Mammary epithelial cell (primary cell): ENCODE measurements at regions not wholly inside any gene's neighbourhood (a gene's known extent, or its start where the extent isn't known, plus 50 kb on each side); places are given as distances from the start of the nearest gene placed in this dataset.

Experiments used
- CTCF ChIP-seq, 2 donors: IDR thresholded peaks in 1 of 2; conservative IDR thresholded peaks in 1 of 2; 2 replicates each; pipeline ENCODE4 v1.5.1; 2011 to 2012; ENCODE audit warnings: inconsistent platforms in 2 of 2, low read length in 2 of 2, mild to moderate bottlenecking in 2 of 2, control low read depth in 1 of 2, low read depth in 1 of 2; ENCODE audit not compliant: insufficient read depth in 1 of 2; ENCODE audit errors: extremely low read depth in 1 of 2
- EZH2 ChIP-seq: IDR thresholded peaks from 2 replicates; pipeline ENCODE4 v1.6.1; 2012; ENCODE audit warnings: low read length, inconsistent platforms, borderline replicate concordance

- TF ChIP-seq CTCF (conservative IDR thresholded peaks at IDR 0.05 in 1 of 2, IDR thresholded peaks at IDR 0.05 in 1 of 2; ENCODE audit: extremely low read depth in 1 of 2, insufficient read depth in 1 of 2, low read depth in 1 of 2, low read length in 2 of 2) (no peak), EZH2 (no peak)
Observed at GRCh38 chr10:55200020-55200419, 399.0 kb upstream of the PCDH15 start.
